Astrocyte of the cerebellum (primary cell): ENCODE measurements at regions not wholly inside any gene's neighbourhood (a gene's known extent, or its start where the extent isn't known, plus 50 kb on each side); places are given as distances from the start of the nearest gene placed in this dataset.
A peak's percentile ranks its signal among the peaks of the same experiment; 100 is the strongest.

ENCODE experiments used
- DNase-seq: peaks from one replicate; pipeline ENCODE4 v3.0.0-alpha.2; 2011; ENCODE audit warnings: low read depth
- H3K4me3 ChIP-seq: 2 replicates; pipeline ENCODE4 v1.5.1; 2011; ENCODE audit warnings: mild to moderate bottlenecking, low read depth, low read length, moderate library complexity
- CTCF ChIP-seq: IDR thresholded peaks from 2 replicates; pipeline ENCODE4 v1.5.1; 2012; ENCODE audit warnings: low read length, low read depth, moderate library complexity, mild to moderate bottlenecking; ENCODE audit errors: missing control alignments
- in situ Hi-C: cut with HindIII; loops from 2 replicates; pipeline ENCODE4 v1.10.0; 2017; ENCODE audit warnings: low sequenced_read_pairs

GRCh38 chr6:3518356-3519190 is 61.7 kb upstream of the SLC22A23 start:
- DNase-seq = peak; percentile 54
- no peak for TF ChIP-seq CTCF
- in situ Hi-C loops = no loop called here
- H3K4me3 ChIP-seq = no peak overlapping the region

- no peak overlapping the region for H3K4me3 ChIP-seq
- peak; percentile 69 for DNase-seq
- no peak for TF ChIP-seq CTCF
- in situ Hi-C loops = no loop called here
Observed at GRCh38 chr6:3517350-3517749, 60.5 kb upstream of the SLC22A23 start.

- no peak for TF ChIP-seq CTCF
- in situ Hi-C loops = no loop called here
- no peak for DNase-seq
- H3K4me3 ChIP-seq = no peak overlapping the region
Observed at GRCh38 chr6:3516092-3516491, 59.2 kb upstream of the SLC22A23 start.

- in situ Hi-C loops = no loop called here
- DNase-seq = no peak
- no peak overlapping the region for H3K4me3 ChIP-seq
- TF ChIP-seq CTCF = no peak
Observed at GRCh38 chr6:3515669-3516068, 58.8 kb upstream of the SLC22A23 start.

- DNase-seq = no peak
- in situ Hi-C loops = no loop called here
- no peak for TF ChIP-seq CTCF
- no peak overlapping the region for H3K4me3 ChIP-seq
Observed at GRCh38 chr6:3513416-3513815, 56.6 kb upstream of the SLC22A23 start.

GRCh38 chr6:3512832-3513231 is 56.0 kb upstream of the SLC22A23 start:
- in situ Hi-C loops = no loop called here
- TF ChIP-seq CTCF = no peak
- no peak overlapping the region for H3K4me3 ChIP-seq
- no peak for DNase-seq

- no peak for DNase-seq
- H3K4me3 ChIP-seq = no peak overlapping the region
- in situ Hi-C loops = no loop called here
- no peak for TF ChIP-seq CTCF
Observed at GRCh38 chr6:3510617-3511016, 53.8 kb upstream of the SLC22A23 start.
